ENCODE measurements at regions not wholly inside any gene's neighbourhood (a gene's known extent, or its start where the extent isn't known, plus 50 kb on each side); places are given as distances from the start of the nearest gene placed in this dataset.

DNA sequence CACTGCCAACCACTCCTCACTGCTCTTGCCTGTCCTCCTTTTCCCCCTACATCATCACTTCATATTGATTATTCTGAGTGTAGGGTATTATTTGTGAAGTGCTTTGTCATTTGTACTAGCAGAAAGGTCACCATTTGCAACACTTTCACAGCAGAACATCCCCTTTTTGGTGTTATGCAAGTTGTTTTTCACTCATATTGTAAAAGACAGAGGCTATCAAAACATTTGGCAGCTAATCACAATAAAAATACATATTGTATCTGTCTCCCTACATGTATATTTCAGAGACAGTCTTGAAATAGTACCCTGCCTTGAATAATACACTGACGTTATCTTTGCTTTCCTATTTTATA lies 82.3 kb downstream of the ANXA1 start:
- no peak for TF ChIP-seq POLR2A (IDR thresholded peaks at IDR 0.05; ENCODE audit: low read depth)
- TF ChIP-seq, protein P1, sequence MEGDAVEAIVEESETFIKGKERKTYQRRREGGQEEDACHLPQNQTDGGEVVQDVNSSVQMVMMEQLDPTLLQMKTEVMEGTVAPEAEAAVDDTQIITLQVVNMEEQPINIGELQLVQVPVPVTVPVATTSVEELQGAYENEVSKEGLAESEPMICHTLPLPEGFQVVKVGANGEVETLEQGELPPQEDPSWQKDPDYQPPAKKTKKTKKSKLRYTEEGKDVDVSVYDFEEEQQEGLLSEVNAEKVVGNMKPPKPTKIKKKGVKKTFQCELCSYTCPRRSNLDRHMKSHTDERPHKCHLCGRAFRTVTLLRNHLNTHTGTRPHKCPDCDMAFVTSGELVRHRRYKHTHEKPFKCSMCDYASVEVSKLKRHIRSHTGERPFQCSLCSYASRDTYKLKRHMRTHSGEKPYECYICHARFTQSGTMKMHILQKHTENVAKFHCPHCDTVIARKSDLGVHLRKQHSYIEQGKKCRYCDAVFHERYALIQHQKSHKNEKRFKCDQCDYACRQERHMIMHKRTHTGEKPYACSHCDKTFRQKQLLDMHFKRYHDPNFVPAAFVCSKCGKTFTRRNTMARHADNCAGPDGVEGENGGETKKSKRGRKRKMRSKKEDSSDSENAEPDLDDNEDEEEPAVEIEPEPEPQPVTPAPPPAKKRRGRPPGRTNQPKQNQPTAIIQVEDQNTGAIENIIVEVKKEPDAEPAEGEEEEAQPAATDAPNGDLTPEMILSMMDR (IDR thresholded peaks at IDR 0.05), result no peak
- no peak for TF ChIP-seq POLR2AphosphoS5 (IDR thresholded peaks at IDR 0.05)
- TF ChIP-seq EP300 (IDR thresholded peaks at IDR 0.05), result no peak

Measured in esophagus muscularis mucosa (tissue), 4 donors.